HG02973 (cell line): ENCODE measurements at regions not wholly inside any gene's neighbourhood (a gene's known extent, or its start where the extent isn't known, plus 50 kb on each side); places are given as distances from the start of the nearest gene placed in this dataset.
"Not testable (repeated sequence)": the region's sequence is repeated elsewhere in the genome, so short reads cannot be mapped to it uniquely, and the experiment has no call there.

ENCODE experiments used
- ATAC-seq: cut with Tn5 transposase; IDR thresholded peaks from one replicate; pipeline ENCODE4 v1.9.1; 2021; ENCODE audit warnings: moderate library complexity; ENCODE audit not compliant: unreplicated experiment

DNA sequence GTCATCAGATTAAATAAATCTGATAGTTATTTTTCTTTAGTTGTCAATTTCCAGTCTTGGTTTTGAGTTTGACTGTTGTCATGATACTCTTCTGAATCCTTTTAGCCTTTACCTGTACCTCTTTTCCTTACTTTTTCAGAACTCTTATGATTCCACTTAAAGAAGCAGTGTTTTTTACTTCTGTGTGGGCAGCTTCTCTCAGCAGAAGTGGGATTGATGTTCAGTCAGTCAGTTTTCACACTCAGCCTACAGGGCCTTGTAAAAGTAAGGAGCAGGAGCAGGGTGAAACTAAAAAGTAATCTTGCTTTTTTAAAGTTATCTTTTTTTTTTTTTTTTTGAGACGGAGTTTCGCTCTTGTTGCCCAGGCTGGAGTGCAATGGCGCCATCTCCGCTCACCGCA lies 75.1 kb downstream of the HAUS1 start:
- no peak for ATAC-seq

DNA sequence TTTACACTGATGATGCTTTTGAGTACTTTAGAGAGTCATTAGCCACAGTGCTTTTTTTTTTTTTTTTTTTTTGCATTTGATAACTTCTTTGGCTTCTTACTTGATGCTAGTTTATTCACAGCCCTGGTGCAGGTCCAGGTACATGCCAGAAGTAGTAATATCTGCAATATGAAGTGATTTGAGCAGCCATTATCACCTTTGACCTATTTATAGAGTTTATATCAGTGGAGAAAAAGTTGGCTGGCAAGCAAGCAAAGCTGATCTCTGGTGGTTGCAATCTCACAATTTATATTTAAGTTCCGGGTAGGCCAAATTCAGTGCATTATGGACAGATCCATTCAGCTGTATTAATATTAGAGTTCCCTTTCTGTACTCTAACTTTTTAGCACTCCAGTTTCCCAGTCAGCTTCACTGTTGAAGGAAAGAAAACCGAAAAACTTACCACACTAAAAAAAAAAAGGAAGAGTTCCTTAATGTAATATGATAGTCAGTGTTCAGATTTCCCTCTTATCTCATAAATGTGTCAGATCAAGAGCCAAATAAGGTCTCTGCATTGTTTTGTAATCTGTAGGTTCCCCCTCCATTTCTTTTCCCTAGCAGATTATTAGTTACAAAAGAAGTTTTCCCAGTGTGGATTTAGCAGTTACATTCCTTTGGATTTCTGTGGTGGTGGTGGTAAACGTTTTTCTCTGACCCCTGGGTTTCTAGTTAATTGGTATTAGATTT lies 78.6 kb downstream of the HAUS1 start:
- no peak for ATAC-seq

GRCh38 chr18:46184296-46184695 lies 80.1 kb downstream of the HAUS1 start:
- ATAC-seq = not testable (repeated sequence)

- no peak for ATAC-seq
Observed at GRCh38 chr18:46184727-46185126, 80.5 kb downstream of the HAUS1 start.

GRCh38 chr18:46190667-46191066 lies 86.5 kb downstream of the HAUS1 start:
- ATAC-seq = no peak

DNA sequence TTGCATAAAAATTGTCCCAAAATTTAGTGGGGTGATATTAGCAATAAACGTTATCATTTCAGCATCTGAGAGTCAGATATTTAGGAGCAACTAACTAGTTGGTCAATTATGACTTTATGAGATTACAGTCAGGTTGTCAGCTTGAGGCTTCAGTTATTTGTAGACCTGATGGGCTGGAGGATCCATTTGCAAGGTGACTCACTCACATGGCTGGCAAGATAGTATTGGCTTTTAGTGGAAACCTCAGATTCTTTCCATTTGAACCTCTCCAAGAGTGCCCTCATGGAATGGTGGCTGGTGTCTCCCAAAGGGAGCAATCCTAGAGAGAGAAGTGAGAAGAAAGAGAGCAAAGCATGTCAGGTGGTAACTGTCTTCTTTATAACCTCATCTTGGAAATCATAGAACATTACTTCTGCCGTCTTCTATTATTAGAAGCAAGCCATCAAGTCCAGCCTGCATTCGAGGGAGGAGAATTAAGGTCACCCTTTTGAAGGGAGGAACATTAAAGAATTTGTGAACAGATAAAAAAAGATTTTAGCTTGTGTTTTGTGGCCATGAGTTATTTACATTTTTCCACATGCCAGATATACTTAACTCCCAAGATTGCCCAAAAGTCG lies 92.5 kb downstream of the HAUS1 start:
- no peak for ATAC-seq

DNA sequence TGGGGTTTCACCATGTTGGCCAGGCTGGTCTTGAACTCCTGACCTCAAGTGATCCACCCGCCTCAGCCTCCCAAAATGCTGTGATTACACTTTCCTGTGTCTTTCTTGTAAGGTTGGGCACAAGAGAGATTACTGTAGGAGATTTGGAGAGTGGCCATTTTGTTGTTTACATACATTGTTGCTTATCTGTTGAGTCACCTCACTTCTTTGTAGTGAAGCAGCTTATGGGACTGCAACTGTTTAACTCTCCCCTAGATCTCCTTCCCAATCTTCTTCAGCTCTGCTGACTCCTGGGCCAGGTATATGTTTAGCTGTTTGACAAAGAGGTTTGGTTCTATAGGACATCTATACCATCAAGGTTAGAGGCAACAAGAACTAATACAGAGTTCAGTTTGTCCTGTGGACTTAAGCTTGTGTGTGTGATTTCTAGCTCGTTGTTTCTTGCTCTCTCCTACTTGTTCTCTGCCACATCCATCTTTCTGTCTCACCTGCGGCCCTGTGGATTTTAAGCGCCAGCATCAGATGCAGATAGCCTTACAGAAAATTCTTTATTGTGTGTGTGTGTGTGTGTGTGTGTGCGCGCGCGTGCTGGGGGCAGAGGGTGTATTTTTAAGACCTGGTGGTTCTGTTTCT lies 95.4 kb downstream of the HAUS1 start:
- no peak for ATAC-seq

DNA sequence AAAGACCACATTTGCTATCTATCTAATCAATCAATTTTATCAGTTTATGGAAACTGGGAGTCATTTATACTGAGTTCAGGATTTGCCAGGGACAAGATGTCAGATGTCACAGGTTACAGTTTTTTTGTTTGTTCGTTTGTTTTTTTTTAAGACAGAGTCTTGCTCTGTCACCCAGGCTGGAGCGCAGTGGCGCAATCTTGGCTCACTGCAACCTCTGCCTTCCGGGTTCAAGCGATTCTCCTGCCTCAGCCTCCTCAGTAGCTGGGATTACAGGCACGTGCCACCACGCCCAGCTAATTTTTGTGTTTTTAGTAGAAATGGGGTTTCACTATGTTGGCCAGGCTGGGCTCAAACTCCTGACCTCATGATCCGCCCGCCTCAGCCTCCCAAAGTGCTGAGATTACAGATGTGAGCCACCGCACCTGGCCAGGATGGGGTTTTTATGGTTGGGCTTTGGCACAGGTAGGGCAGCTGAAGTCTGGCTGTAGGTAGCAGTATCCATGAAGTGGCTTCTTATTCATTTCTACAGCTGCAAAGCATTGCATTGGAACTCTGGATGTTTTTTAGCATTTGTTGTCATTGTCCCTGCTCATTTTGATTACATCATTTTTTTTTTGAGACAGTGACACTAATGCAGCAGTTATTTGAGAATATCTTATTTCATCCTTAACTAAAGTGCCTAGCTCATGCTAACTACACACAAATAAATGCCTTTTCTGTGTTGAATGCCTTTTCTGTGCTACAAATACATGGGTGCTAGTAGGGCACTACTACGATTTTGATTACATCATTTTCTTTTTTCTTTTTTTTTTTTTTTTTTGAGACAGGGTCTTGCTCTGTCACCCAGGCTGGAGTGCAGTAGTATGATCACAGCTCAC lies 96.2 kb downstream of the HAUS1 start:
- ATAC-seq = not testable (repeated sequence)

DNA sequence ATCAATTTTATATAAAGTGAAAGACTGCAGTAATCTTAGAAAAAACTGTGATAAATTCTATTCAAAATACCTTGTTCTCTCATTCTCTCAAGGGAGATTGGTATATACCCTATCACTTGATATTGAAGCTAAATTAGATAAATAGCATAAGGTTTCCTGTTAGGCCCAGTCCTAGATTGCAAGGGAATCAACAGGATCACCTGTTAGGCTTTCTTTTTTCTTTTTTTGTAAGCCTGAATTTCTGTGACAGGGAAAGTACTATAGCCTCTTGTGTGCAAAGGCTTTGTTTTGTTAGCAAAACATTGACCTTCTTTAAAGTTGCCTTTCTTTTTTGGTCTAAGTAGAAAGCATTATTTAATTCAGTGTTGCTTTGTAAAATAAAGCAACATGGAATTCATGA lies 100.0 kb downstream of the HAUS1 start:
- ATAC-seq = no peak

- no peak for ATAC-seq
Observed at GRCh38 chr18:46207985-46208384, 103.8 kb downstream of the HAUS1 start.

DNA sequence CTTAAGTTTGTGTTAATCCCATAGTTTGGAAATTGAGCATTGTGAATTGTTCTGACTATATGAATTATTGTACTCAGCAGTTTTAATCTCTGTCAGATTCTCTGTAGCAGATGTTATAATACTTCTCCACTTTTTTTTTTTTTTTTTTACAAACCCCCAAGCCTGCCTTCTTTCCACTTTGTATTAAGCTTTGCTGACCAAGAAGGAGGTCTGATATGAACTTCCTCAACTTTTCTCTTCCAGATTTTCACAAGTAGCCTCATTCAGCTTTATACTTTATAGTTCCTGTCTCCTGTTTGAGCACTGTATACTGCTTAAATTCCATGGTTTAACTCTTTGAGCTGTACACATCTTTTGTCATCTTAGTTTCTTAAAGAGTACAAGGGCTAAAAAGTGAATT lies 105.0 kb downstream of the HAUS1 start:
- ATAC-seq = no peak

GRCh38 chr18:46211816-46212215 lies 107.6 kb downstream of the HAUS1 start:
- no peak for ATAC-seq

DNA sequence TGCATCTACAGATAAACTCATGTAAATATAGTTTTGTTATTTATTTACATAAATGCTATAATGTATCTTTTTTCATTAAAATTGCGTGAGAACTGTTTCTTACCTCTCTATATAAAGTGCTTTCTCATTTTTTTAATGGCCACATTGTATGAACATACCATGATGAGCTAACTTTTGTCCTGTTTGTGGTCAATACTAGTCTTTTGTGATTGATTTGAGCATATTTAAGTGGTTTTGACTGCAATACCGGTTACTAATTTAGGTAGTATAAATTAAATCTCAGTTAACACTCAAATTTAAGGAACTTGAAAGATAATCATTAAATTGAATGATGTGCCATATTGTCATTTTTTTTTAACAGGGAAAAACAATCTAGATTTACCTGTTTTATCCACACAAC lies 108.2 kb downstream of the HAUS1 start:
- ATAC-seq = no peak

GRCh38 chr18:46213295-46213694 lies 109.1 kb downstream of the HAUS1 start:
- no peak for ATAC-seq

- no peak for ATAC-seq
Observed at GRCh38 chr18:46214435-46214834, 110.2 kb downstream of the HAUS1 start.

GRCh38 chr18:46215902-46216723 lies 111.9 kb downstream of the HAUS1 start:
- ATAC-seq = no peak

DNA sequence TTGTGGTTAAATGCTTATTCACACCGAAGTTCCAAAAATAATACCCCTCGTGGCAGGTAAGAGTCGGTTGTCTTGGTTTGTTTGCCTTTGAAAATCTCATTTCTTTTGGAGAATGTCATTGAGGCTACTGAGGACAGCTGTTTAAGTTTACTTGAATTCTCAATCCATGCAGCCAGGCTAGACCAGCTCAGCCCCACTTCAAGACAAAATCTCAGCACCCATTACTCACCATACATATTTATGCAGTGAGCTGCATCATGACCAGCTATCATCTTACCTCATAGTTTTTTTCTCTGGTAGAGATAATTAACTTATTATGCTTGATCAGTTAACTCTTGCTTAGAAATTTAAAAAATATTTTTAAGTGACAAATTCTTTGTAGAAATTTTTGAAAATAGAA lies 115.9 kb downstream of the HAUS1 start:
- no peak for ATAC-seq

DNA sequence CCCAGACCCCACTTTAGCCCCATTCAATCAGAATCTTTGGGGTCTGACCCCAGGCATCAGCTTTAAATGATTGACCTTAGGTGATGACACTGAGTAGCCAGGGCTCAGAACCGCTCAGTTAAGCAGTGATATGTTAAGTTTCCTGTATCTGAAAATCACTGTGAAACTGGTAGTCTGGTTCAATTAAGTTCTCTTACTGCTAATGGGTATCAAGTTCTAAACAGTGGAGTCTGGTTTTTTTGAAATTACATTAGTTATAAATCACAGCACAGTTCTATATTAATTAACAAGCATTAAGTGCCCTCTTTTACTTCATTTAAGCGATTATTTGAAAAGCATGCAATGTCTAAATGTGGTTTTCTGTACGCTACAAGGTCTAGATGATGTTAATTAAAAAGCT lies 117.9 kb downstream of the HAUS1 start:
- ATAC-seq = no peak

DNA sequence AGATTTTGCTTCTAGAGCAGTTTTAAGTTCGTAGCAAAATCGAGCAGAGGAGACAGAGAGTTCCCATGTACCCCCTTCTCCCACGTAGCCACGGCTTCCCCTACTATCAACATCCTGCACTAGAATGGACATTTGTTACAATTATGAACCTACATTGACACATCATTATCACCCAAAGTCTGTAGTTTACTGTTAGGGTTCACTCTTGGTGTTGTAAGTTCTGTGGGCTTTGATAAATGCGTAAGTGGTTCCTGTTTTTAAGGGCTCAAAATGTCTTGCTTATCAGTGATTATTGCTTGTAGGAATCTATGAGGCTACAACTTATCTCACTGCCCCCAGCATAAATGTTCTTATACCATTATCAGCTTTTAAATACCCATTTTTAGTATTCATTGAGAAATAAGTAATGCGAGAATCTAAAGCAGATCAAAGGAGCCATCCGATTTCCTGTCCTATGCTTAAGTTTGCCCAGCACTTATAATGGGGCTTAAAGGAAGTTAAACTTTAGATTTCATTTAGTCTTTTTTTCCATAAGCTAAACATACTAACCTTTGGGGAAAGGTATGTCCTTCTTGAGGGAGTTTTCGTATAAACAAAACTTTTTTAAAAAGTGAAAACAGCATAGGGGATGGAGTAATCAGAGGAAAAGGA lies 118.7 kb downstream of the HAUS1 start:
- no peak for ATAC-seq

GRCh38 chr18:46224181-46224775 lies 120.1 kb downstream of the HAUS1 start:
- ATAC-seq = no peak
